GM06990 (cell line): ENCODE measurements at regions not wholly inside any gene's neighbourhood (a gene's known extent, or its start where the extent isn't known, plus 50 kb on each side); places are given as distances from the start of the nearest gene placed in this dataset.

ENCODE experiments used
- DNase-seq: peaks from one replicate; pipeline ENCODE4 v3.0.0-alpha.2; 2011; ENCODE audit not compliant: insufficient read length; ENCODE audit errors: extremely low read depth
- H3K27me3 ChIP-seq: replicated peaks from 2 replicates; pipeline ENCODE4 v1.6.0; 2011; ENCODE audit warnings: low read length; ENCODE audit not compliant: control insufficient read depth, insufficient read depth
- H3K36me3 ChIP-seq: 2 replicates; pipeline ENCODE4 v1.5.1; 2011; ENCODE audit warnings: low read length; ENCODE audit not compliant: control insufficient read depth, insufficient read depth
- H3K4me3 ChIP-seq: replicated peaks from 2 replicates; pipeline ENCODE4 v1.5.1; 2011; ENCODE audit warnings: low read depth, mild to moderate bottlenecking, control low read depth, low read length
- CTCF ChIP-seq: IDR thresholded peaks from 2 replicates; pipeline ENCODE4 v1.5.1; 2011; ENCODE audit warnings: low read length, control low read depth, mild to moderate bottlenecking, inconsistent platforms; ENCODE audit not compliant: insufficient read depth, poor library complexity, severe bottlenecking

GRCh38 chr1:177431123-177431522 lies 260.4 kb downstream of the BRINP2 start:
- no peak for TF ChIP-seq CTCF
- Histone ChIP-seq H3K27me3 (no peaks in the 10 kb centered on the region), H3K36me3 (no peaks in the 10 kb centered on the region), H3K4me3 (no peak overlapping the region)
- DNase-seq: no peak

GRCh38 chr1:177429234-177429633 lies 258.5 kb downstream of the BRINP2 start:
- no peak for DNase-seq
- Histone ChIP-seq H3K27me3 (no peaks in the 10 kb centered on the region), H3K4me3 (no peak overlapping the region), H3K36me3 (no peaks in the 10 kb centered on the region)
- no peak for TF ChIP-seq CTCF

GRCh38 chr1:177427811-177428210 lies 257.1 kb downstream of the BRINP2 start:
- no peak overlapping the region for H3K4me3 ChIP-seq
- DNase-seq: no peak
- H3K27me3 ChIP-seq: no peaks in the 10 kb centered on the region
- TF ChIP-seq CTCF: no peak
- H3K36me3 ChIP-seq: no peaks in the 10 kb centered on the region

- Histone ChIP-seq H3K27me3 (no peaks in the 10 kb centered on the region), H3K4me3 (no peak overlapping the region), H3K36me3 (no peaks in the 10 kb centered on the region)
- DNase-seq: no peak
- TF ChIP-seq CTCF: no peak
Measured at GRCh38 chr1:177426497-177426896, 255.7 kb downstream of the BRINP2 start.

GRCh38 chr1:177425199-177425598 lies 254.4 kb downstream of the BRINP2 start:
- no peak for DNase-seq
- no peak for TF ChIP-seq CTCF
- Histone ChIP-seq H3K27me3 (no peaks in the 10 kb centered on the region), H3K36me3 (no peaks in the 10 kb centered on the region), H3K4me3 (no peak overlapping the region)

GRCh38 chr1:177424744-177425143 lies 254.0 kb downstream of the BRINP2 start:
- DNase-seq: no peak
- Histone ChIP-seq H3K4me3 (no peak overlapping the region), H3K27me3 (no peaks in the 10 kb centered on the region), H3K36me3 (no peaks in the 10 kb centered on the region)
- no peak for TF ChIP-seq CTCF
